Right renal cortex interstitium (tissue), 3 donors: ENCODE measurements at regions not wholly inside any gene's neighbourhood (a gene's known extent, or its start where the extent isn't known, plus 50 kb on each side); places are given as distances from the start of the nearest gene placed in this dataset.
A peak's percentile ranks its signal among the peaks of the same experiment; 100 is the strongest.
"Not testable (repeated sequence)": the region's sequence is repeated elsewhere in the genome, so short reads cannot be mapped to it uniquely, and the experiment has no call there.

Experiments
- DNase-seq, 3 donors: peaks; one replicate each; pipeline ENCODE4 v3.0.0-alpha.2; 2013; ENCODE audit warnings: low read depth in 3 of 3, low spot score in 2 of 3

DNA sequence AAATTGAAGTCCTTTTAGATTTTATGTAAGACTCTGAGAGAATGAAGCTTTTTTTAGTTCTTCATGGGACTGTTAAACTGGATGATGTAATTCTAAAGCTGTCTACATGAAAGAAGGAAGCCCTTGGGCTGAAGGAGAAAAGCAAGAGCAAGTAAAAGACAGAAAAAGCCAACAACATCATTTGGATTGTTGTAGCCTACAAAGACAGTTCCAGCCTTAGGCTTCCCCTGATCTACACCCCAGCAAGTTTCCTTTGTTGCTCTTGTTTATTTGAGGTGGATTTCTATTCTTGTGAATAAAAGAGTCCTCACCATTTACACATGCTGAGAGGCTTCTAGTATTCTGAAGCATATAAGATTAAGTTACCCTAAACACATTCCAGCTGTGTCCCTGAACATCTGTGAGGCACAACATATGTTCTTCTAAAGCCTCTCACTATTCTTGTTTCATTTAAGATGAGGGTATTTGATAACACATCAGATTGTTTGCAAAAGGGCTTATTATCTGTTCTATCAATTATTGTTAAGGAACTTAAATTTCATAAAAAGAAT is 377.8 kb downstream of the LNPK start:
- DNase-seq, result peak in 1 of 3 donors; percentile 52

DNA sequence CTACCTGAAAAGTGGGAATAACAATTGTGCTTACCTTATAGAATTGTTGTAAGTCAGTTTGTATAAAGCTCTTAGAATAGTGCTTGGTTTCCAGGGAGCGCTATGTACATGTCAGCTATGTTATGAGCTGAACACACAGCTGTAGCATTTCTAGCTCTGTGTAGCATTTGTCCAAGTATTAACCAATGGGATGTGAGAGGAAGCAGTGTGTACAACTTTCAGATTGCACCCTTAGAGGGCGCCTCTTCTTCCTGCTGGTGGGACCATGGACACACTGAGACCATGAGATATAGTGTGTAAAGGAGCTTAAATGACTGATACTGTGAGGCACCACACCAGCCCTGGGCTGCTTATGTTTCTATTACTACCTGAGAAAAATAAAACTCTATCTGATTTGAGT is 380.2 kb downstream of the LNPK start:
- no peak for DNase-seq

DNA sequence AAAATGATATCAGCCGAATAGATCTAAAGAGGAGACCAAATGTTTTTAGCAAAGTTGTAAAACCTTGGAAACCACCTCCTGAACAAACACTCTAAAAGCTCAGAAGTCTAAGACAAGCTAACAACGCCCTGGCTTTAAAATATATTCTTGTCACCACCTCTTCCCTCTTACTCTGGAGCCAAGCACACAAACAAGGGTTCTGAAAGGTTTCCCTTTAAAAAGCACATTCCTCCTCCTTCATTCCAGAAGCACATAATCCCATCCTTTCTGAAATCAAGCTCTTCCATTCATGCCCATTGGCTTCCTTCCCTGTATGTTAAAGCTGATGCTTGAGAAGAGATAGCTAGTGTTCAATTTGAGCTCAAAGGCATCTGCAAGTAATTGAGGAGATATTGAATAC is 382.0 kb downstream of the LNPK start:
- DNase-seq, result no peak

DNA sequence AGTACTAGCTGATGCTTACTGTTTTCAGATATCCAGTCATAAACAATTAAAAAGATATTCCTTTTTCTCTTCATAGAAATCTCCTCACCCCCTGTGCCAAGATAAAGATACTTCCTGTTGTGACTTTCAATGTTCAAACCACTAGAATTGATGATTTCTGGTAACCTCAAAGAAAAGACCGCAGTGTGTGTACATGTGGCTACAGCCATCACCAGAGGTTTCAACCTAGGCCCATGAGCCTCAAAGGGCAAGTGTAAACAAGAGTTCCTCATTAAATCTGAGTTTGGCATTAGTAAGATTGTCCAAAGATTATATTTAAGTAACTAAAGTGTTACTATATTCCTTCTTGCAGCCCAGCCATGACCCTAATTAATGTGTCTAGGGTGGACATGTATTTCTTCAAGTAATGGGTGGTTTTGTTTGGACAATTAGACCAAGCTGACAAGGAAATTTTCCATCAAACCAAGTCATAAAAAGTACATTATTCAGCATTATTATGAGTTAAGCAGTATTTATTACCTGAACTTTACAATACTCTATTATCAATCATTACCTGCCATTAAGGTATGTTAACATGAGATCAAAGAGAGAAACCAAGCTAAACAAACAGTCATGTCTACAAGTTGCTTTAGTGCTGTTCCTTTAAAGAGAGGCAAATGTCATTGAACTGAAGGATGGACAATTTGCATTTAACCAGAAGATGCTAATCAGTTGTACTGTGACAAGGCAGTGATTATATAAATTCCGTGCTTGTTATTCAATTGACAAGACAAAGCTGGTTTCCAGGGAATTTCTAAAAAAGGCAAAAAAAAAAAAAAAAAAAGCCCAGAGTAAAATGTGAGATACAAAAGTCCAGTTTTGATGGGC is 382.7 kb downstream of the LNPK start:
- no peak for DNase-seq

DNA sequence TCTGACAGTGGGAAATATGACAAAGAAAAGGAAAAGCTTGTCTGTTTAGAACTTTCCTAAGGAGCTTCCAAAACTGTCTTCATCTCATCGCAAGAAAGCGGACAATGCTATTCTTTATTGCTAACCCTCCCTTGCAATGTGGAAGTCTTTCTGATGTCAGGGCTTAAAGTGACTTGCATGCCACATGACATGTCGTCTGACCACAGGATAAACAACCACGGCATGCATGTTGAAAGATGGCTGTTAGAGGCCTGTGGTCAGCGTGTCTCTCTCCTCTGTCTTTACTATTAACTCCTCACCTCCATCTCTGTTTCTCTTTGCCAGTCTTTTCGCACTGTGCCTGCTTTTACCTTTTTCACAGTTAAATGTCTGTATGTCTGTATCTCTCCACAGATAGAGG is 389.8 kb downstream of the LNPK start:
- DNase-seq, result no peak

DNA sequence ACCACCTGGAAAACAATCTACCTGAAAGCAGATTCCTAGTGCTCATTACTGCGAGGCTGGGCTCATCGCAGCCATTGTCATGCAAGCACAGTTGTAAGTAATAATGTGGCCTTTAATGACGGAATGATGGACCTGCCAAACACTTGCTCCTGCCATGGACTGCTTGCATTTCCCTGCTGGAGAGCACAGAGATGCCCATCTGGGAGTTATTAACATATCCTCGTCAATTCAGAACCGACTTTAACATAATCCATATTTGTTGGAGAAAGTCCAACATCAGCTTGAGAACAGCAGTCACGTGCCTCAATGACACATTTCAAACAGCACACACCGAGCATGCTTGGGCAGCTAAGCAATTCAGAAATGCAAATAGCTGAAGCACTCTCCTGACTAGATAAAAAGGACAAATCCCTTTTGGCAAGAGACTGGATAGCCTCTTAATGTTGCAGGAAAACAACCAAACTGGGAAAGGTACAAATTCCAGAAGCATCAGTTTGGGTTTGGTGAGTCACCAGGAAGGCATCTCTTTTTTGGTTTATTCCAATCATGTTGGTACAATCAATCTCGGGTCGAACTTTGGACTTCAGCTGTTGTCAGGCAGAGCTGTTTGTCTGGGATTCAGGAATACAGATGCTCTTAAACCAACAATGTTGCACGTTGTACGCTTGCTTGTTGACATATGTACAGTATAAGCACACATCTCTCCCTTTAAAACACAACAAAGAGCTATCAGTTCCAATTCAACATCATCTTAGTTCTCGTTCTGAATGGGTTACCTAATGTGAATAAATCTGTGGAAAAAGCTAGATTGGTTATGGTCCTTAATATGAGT is 395.8 kb downstream of the LNPK start:
- DNase-seq, result no peak

DNA sequence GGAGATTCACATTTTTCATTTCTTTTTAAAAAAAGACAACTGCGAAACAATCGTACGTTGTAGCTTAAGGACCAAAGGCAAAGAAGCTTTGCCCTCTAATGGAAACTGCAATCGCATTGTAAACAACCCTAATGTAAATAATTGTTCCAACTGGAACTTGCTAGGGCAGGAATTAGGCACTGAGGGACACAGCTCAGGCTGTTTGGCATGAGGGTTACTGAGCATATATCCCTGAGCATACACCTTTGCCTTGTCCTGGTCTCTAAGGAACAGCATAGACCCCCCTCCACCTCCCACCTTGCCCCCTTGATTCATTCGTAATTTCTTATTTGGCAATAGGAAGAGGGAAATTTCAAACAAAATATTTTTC is 396.4 kb downstream of the LNPK start:
- no peak for DNase-seq

DNA sequence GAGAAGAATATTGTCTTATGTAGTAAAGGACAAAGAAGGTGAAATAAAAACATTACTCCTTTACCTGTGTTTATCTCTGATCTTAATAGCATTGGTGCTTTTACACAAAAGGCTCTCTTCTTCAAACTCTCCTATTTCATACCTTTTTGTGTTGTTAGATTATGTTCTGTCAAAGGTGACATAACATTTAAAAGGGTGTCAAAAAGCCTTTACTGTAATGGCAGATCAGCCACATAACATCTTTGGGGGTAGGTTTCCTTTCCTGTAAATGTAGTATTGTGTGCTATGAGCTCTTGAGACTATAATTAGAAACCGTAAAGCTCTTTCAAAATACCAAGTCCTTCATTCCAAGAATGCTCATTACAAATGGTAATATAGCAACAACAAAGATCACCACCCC is 400.1 kb downstream of the LNPK start:
- DNase-seq, result no peak

DNA sequence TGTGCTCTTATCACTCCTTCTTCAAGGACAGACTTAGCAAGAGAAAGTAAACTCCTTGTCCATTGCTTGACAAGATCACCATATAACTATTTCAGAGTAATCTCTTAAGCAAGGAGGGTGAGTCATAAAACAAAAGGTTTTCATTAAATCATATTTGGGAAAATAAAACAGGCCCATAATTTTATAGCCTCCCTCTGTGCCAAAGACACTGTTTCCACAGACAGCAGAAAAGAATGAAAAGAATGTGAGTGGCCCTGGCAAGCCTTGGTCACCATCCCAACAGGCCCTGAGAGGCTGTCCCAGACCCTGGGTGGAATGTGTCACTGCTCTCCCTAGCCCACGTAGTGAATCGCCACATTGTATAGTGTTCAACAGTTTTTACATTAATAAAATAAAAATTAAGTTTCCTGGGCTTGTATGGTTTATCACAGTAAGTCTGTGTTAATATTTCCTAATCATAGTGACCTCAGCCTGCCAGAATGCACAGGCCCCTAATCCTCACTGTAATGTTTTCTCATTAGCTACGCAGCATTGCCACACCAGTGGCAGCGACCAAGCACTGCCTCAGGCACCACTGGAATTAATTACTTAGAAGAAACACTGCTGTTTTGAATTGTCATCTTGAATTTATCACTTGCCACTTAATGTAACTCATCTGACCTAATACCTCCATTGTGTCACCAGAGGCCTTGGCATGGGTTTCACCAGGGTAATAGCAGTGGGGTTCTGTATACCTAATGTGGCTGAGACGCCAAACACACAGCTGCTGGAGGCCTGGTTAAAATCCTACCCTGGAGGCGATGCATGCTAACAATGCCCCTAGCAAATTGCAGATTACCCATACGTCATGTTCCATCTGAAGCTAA is 401.9 kb downstream of the LNPK start:
- no peak for DNase-seq

DNA sequence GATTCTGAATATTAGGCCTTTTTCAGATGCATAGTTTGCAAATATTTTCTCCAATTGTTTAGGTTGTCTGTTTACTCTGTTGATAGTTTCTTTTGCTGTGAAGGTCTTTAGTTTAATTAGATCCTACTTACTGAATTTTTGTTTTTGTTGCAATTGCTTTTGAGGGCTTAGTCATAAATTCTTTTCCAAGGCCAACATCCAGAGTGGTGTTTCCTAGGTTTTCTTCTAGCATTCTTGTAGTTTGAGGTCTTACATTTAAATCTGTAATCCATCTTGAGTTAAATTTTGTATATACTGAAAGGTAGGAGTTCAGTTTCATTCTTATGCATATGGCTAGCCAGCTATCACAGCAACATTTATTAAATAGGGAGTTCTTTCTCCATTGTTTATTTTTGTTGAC is 404.8 kb downstream of the LNPK start:
- DNase-seq, result no peak

DNA sequence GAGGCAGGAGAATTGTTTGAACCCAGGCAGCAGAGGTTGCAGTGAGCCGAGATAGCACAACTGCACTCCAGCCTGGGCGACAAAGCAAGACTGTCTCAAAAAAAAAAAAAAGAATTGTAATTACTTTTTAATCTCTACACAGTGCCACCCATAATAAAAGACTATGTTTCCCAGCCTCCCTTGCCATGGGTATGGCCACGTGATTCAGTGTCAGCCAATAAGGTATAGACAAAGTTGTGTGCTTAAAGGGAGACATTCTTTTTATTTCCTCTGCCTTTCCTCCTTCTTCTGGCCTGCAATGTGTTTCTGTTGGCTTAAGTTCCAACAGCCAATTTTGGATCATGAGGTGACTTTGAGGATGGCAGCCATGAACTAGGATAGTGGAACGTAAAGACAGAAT is 406.9 kb downstream of the LNPK start:
- no peak for DNase-seq

DNA sequence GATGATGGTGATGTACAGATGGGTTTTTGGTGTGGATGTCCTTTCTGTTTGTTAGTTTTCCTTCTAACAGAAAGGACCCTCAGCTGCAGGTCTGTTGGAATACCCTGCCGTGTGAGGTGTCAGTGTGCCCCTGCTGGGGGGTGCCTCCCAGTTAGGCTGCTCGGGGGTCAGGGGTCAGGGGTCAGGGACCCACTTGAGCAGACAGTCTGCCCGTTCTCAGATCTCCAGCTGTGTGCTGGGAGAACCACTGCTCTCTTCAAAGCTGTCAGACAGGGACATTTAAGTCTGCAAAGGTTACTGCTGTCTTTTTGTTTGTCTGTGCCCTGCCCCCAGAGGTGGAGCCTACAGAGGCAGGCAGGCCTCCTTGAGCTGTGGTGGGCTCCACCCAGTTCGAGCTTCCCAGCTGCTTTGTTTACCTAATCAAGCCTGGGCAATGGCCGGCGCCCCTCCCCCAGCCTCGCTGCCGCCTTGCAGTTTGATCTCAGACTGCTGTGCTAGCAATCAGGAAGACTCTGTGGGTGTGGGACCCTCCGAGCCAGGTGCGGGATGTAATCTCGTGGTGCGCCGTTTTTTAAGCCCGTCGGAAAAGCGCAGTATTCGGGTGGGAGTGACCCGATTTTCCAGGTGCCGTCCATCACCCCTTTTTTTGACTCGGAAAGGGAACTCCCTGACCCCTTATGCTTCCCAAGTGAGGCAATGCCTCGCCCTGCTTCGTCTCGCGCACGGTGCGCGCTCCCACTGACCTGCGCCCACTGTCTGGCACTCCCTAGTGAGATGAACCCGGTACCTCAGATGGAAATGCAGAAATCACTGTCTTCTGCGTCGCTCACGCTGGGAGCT is 408.2 kb downstream of the LNPK start:
- DNase-seq, result not testable (repeated sequence)

DNA sequence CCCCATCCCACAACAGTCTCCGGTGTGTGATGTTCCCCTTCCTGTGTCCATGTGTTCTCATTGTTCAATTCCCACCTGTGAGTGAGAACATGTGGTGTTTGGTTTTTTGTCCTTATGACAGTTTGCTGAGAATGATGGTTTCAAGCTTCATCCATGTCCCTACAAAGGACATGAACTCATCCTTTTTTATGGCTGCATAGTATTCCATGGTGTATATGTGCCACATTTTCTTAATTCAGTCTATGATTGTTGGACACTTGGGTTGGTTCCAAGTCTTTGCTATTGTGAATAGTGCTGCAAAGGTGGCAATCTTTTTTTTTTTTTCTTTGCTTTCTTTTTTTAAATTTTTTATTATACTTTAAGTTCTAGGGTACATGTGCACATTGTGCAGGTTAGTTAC is 406.7 kb upstream of the ATP5MC3 start:
- DNase-seq, result not testable (repeated sequence)

DNA sequence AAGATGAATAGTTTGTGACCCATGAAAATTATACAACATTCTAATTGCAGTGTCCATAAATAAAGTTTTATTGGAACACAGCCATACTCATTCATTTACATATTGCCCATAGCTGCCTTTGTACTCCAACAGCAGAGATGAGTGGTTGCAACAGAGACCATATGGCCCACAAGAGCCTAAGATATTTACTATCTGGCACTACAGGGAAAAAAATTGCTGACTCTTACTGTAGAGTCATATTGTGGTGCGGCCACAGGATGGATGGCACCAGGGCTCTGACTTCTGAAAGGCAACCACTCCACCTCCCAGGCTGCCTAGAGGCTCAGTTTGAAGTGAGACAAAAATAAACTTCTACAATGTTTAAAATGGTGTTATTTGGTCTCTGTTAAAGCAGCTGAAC is 404.0 kb upstream of the ATP5MC3 start:
- DNase-seq, result no peak

DNA sequence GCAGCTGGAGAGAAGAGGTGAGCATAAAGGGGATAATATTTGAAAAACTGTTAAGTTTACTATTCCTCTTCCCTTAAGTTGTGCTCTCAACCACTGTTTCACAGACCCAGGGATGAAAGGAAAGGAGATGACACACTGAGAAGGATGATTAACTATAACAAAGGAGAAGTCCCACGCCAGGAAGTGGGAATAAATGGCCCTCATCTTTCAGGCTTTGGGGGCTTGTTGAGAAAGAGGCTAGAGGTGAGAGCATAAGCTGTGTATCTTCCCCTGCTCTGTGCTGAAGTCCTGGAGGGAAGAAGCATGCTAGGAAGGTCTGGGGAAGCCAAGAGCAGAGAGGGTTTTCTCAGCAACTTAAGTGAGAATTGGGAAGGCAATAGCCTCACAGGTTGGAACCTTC is 399.1 kb upstream of the ATP5MC3 start:
- DNase-seq, result no peak

DNA sequence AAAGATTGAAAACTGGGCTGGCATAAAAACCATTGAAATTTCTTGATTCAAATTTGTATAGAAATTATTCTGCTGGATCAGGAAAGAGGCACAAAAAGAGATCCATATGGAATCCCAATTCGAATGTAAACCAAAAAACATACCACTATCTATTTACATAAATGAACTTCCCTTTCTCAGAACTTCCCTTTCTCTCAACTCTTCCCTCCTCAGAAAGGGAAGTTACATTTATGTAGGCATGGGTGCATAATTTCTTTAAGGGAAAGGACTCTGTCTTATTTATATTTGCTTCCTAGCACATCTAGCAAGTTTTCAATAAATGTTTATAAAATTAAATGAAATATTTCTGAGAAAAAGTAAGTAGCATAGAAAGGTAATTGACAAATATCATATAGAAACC is 398.1 kb upstream of the ATP5MC3 start:
- no peak for DNase-seq

DNA sequence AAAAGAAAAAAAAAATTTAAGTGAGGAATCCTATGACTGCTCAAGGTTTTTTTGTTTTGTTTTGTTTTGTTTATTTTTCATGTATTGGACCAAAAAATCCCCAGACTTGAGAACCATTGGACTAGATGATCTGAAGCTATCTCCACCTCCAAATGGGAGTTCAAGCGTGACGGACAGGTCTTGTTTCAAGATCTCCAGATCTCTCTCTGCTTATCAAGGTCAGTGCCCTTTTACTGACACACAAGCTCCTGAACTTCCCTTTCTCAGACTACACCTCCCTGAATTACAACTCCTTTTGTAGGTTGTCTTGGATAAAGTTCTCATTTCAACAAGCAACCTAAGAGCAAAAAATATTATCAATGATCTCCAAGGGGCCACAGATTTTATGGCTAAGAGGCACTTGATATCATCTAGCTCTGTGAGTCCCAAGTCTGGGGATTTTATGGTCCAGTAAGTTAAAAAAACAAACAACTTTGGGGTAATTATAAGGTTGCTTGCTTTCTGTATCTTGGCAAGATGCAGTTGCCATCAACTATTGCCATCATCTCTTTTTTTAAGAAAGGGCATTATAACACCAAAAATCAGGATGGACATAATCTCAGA is 396.0 kb upstream of the ATP5MC3 start:
- DNase-seq, result no peak

DNA sequence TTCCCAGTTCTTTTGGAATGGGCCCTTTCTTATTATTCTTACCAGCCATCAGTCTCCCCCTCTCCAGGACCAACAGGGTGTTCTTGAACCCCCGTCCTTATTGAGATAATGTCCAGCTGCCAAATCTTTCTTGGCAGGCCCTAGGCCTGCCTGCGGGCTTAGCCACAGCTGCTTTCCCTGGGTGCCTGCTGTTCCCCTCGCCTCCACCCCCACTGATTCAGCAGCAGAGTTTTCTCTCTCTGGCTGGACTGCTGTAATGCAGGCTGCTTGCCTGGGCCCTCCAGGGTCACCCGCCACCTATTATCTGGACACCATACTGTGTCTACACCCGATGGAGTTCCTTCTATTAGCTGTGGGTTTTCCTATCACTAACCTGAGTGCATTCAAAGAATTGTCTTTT is 395.4 kb upstream of the ATP5MC3 start:
- no peak for DNase-seq

DNA sequence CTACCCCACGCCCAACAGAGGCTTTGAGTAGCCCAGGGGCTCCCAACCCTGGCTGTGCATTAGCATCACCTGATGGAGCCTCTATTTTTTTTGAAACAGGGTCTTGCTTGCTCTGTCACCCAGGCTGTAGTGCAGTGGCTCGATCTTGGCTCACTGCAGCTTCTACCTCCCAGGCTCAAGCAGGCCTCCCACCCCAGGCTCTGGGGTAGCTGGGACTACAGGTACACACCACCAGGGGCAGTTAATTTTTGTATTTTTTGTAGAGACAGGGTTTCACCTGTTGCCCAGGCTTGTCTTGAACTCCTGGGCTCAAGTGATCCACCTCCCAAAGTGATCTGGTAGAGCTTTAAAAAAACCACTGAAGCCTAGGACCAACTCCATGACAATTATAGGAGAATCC is 394.8 kb upstream of the ATP5MC3 start:
- DNase-seq, result no peak
